Vagina (tissue), 2 donors: ENCODE measurements at regions not wholly inside any gene's neighbourhood (a gene's known extent, or its start where the extent isn't known, plus 50 kb on each side); places are given as distances from the start of the nearest gene placed in this dataset.

ENCODE experiments used
- POLR2A ChIP-seq, 2 donors: fragments of 450-650 bp; IDR thresholded peaks; one replicate each; pipeline ENCODE4 v1.6.1; 2017; ENCODE audit warnings: antibody characterized with exemption in 2 of 2, mild to moderate bottlenecking in 2 of 2, moderate library complexity in 2 of 2
- POLR2AphosphoS5 ChIP-seq, 2 donors: sonication (generic); formaldehyde crosslinking; IDR thresholded peaks; one replicate each; pipeline ENCODE4 v1.9.0; 2017; ENCODE audit warnings: antibody characterized with exemption in 2 of 2, mild to moderate bottlenecking in 2 of 2, low read depth in 1 of 2; ENCODE audit not compliant: insufficient read depth in 1 of 2
- TF ChIP-seq, protein P1 (sequence below), 3 experiments: fragments of 450-650 bp in 2 of 3; fragments of 200-600 bp in 1 of 3; sonication (generic) in 1 of 3; IDR thresholded peaks; one replicate each; pipeline ENCODE4 v1.5.1; 2017 to 2019; ENCODE audit warnings: antibody characterized with exemption in 3 of 3, mild to moderate bottlenecking in 2 of 3, moderate library complexity in 2 of 3

- TF ChIP-seq, protein P1, sequence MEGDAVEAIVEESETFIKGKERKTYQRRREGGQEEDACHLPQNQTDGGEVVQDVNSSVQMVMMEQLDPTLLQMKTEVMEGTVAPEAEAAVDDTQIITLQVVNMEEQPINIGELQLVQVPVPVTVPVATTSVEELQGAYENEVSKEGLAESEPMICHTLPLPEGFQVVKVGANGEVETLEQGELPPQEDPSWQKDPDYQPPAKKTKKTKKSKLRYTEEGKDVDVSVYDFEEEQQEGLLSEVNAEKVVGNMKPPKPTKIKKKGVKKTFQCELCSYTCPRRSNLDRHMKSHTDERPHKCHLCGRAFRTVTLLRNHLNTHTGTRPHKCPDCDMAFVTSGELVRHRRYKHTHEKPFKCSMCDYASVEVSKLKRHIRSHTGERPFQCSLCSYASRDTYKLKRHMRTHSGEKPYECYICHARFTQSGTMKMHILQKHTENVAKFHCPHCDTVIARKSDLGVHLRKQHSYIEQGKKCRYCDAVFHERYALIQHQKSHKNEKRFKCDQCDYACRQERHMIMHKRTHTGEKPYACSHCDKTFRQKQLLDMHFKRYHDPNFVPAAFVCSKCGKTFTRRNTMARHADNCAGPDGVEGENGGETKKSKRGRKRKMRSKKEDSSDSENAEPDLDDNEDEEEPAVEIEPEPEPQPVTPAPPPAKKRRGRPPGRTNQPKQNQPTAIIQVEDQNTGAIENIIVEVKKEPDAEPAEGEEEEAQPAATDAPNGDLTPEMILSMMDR (IDR thresholded peaks at IDR 0.05) = no peak
- no peak for TF ChIP-seq POLR2A (IDR thresholded peaks at IDR 0.05)
- TF ChIP-seq POLR2AphosphoS5 (IDR thresholded peaks at IDR 0.05; ENCODE audit: insufficient read depth in 1 of 2, low read depth in 1 of 2) = no peak
These were observed 113.9 kb upstream of the CCDC68 start for GRCh38 chr18:55073116-55073515.
